Renal cortex interstitium (tissue), 11 donors: ENCODE measurements at regions not wholly inside any gene's neighbourhood (a gene's known extent, or its start where the extent isn't known, plus 50 kb on each side); places are given as distances from the start of the nearest gene placed in this dataset.

Experiments used
- DNase-seq, 11 donors: peaks; one replicate each; pipeline ENCODE4 v3.0.0-alpha.2; 2013; ENCODE audit warnings: low read depth in 9 of 11, low spot score in 4 of 11; ENCODE audit errors: extremely low read depth in 1 of 11

- DNase-seq: no peak
Measured at GRCh38 chr9:108209132-108209685, 646.6 kb downstream of the ACTL7B start.

DNA sequence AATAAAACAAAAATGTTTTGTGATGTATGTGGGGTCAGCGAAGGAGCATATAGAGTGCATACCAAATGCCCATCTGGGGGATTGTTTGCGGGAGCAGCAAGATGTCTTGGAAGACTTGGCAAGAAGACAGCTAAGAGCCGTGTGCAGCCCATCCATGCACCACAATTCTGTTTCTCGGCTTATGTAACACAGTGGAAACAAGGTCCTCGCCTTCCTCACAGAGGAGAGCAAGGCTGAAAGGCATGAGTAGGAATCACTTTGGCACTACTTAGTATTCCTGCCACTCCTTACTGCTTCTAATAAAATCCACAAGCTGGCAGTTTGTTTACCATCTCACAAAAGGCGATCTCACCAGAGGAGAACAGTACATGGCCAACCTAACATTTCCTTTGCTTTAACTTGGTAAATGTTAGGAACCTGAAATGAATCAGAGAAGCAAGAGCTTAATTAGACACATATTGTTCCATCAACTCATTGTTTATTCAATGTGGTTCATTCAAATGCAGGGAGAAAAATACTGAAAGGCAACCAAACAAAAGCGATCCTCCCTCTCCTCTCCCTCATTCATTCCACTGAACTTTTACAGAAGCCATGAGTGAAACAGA, 648.1 kb downstream of the ACTL7B start:
- no peak for DNase-seq

DNA sequence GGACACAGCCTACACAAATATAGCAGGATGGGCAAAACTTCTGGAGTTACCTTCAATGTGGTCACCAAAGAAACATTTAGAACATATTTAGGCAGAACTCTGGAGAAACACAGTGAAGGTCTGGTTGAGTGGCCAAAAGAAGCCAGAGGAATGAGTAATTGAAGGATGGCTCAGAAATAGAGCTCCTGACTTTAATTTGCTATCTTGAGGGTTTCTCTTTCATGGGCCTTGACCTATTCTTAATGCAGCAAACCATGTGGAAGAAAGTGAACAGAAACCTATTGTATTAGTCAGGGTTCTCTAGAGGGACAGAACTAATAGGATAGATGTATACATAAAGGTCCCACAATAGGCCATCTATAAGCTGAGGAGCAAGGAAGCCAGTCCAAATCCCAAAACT, 650.5 kb downstream of the ACTL7B start:
- no peak for DNase-seq

GRCh38 chr9:108197899-108198298, 657.9 kb downstream of the ACTL7B start:
- no peak for DNase-seq

- no peak for DNase-seq
Measured at GRCh38 chr9:108197008-108197365, 658.8 kb downstream of the ACTL7B start.

DNA sequence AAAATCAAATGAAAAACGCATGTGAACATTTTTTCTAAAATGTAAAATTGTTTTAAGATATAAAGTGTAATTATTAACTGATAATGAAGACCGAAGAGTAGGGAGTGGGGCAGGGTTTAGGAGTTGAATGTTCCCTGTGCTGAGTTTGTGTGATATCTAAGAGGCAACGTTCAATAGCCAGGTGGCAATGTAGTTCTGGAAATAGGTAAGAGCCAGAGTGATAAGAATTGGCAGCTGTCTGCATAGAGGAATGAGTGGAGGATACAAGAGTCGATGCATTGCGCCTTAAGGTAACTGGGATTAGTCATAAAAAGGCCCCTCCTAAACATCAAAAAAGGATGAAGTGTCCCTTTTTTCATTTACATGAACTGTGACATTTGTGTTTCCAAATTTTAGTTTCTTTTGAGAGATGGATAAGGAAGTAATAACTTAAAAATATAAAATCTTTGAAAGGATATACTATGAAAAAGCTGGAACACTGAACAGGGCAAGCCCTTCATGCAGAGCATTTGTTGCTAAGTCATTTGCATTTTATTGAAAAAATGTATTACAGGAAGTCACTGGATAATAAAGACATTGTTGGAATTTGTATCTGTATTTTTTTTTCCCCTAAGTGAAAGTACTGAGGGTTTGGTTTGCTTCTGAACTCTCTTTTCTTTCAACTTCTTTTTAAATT, 659.3 kb downstream of the ACTL7B start:
- no peak for DNase-seq

GRCh38 chr9:108194154-108194553, 661.6 kb downstream of the ACTL7B start:
- no peak for DNase-seq

GRCh38 chr9:108193026-108193710, 662.6 kb downstream of the ACTL7B start:
- no peak for DNase-seq

DNA sequence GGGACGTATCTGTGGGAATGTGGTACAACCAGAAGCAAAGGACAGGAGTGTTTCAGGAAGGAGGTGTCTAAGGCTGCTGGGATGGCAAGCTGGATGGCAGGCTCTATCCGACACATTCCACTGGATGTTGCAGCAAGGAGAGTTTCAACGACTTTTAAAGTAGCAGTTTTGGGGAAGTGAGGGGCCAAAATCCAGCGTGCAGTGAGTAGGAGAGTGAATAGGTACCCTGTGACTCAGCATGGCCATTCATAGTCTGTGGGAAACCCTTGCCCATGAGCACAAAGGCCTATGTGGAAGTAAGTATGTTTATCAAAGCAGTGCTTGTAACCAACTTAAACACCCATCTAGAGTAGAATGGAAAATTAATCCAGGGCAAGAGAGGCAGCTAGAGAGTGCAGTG, 664.7 kb downstream of the ACTL7B start:
- DNase-seq: no peak

GRCh38 chr9:108188976-108189375, 666.8 kb downstream of the ACTL7B start:
- DNase-seq: no peak

GRCh38 chr9:108188482-108188881, 667.3 kb downstream of the ACTL7B start:
- DNase-seq: no peak

DNA sequence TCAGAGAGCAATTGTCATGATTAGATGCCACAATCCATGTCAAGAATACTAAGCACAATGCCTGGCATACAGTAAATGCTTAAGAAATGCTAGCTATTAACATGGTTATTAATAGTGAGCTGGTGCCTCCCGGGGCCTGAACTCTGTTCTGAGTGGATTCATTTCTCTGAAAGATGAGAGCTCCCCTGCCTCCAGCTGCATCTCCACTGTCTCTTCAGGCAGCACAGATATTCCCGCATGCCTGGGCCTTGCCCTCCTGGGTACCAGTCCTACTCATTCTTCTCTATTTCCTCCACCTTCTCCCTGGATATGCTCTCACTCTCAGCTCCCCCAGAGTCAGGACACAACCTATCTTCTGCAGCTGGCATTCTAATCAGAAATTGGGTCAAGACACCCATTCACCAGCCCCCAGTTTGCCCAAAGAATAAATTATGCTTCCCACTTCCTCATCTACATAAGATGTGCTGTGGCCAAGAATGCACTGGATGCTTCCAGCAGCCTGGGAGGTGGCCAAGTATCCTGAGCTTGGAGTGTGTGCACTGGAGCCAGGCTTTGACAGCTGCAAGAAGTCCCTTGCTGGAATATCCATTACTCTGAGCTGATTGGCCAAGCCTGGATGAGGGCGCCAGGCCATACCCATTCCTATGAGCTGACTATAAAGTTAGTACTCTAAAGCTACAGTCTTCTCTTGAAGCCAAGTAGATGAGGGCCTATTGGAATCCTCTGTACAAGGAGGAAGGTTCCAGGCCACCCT, 669.0 kb downstream of the ACTL7B start:
- DNase-seq: no peak

GRCh38 chr9:108185613-108186012, 670.2 kb downstream of the ACTL7B start:
- DNase-seq: no peak

DNA sequence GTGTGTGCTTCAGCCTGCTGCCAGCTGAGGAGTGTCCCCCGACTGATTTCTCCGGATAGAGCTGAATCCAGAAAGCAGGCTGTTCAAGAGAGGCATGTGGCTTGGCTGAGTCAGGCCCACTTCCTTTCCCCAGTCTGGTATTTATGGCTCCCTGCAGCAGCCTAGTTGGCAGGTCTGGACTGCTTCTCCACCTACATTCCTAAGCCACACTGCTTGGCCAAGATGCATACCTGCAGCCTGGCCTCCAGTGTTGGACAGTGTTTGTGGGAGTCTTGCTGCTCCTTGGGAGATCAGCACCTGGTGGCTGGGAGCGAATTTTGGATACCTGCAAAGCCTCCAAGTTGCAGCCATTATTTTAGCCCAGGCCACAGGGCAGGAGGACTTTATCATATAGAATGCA, 670.8 kb downstream of the ACTL7B start:
- DNase-seq: no peak

GRCh38 chr9:108184009-108184408, 671.8 kb downstream of the ACTL7B start:
- no peak for DNase-seq

DNA sequence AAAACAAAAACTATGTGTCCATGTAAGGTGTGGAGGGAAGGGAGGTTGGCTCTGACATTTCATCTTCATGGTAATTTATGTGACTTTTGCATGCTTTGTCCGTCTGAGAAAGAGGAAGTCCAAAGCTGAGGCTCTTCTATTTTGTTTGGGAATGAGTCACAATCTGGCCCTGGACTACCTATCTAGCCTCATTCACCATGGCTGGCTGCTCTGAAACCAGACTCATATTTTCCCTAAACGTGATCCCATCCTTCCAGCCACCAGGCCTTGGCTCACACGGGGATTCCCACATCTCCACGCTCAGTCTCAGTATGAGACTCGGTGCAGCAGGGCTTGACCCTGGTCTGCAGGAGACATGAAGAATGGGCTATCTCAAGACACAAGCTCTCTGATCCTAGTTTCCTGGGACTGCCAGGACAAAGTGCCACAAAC, 672.8 kb downstream of the ACTL7B start:
- DNase-seq: no peak

DNA sequence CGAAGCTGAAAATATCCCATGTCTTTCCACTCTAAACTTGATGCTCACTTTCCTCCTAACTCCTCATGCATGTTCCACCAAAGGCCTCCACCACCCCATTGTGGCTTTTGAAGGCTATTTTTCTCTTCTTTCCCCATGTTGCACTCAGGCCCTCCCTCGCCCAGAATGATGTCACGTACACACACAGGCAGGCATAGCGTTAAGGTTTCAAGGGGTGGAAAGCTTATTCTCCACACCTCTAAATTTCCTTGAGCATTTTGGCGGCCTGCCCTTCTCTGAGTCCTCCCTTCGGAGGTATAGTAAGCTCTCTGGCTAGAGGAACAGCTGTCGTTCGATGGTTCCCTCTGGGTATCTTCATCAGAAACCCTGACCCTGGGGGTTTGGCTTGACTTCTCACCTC, 673.5 kb downstream of the ACTL7B start:
- DNase-seq: no peak

DNA sequence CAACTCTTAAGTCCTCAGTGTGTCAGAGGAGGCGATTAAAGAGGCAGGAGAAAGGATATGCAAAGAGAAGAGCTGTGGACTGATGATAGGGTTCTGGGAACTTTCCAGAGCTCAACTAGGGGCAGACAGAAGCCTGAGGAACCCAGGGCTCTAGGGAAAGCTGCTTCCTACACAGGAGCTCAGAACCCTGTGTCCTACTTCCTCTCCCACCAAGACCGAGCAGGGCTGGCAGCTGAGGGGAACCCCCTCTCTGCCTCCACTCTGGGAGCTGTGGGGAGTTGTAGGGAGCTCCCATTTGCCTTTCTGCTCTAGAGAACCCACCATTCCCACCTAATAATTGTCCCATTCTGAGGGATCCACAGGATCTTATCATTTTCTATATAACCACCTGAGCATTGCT, 674.3 kb downstream of the ACTL7B start:
- no peak for DNase-seq

DNA sequence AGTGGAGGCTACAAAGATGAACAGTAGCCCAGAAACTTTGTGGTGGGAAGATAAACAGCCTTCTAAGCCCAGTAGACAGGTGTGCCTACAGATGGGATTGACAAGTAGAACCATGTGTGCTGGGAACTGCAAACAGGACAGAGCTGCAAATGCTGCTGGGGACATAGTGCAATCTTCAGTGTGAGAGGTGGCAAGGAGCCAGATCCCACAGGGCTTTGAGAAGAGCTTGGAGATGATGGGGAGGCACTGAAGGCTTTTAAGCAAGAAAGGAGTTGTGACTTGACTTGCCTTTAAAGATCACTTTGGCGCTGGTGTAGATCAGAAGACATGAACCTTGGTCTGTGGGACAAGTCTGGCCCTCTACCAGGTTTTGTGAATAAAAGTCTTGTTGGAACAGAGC, 675.2 kb downstream of the ACTL7B start:
- no peak for DNase-seq

DNA sequence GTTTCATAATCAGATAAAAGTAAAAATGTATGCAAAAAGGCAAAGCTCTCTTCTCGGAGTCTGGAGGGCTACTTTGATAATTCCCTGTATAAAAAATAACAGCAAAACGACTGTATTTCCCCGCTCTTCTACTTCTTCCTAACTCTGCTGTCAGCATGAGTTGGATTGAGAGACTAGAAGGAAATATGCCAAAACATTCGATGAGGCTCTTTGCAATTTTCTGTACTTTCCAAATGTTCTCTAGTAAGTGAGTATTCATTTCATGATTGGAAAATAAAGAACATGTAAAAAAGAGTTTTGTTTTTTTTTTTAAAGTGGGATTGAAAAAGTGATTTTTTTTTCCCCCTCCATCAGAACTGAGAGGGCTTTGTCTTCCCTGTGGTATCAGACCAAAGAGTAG, 677.5 kb downstream of the ACTL7B start:
- DNase-seq: no peak
